H1 (cell line): ENCODE measurements at regions not wholly inside any gene's neighbourhood (a gene's known extent, or its start where the extent isn't known, plus 50 kb on each side); places are given as distances from the start of the nearest gene placed in this dataset.

Source experiments
- CTCF ChIA-PET: fragments of 300-600 bp; sonication (Branson Sonifier 250); formaldehyde crosslinking; loops from one replicate; lab custom pipeline; 2021; ENCODE audit not compliant: partially characterized antibody; lab: Charles Lee
- POLR2A ChIA-PET: fragments of 300-600 bp; sonication (Branson Sonifier 250); formaldehyde crosslinking; loops from one replicate; lab custom pipeline; 2021; ENCODE audit warnings: inconsistent platforms; ENCODE audit not compliant: partially characterized antibody; lab: Charles Lee
- DNase-seq, 2 experiments: peaks; one replicate each; pipeline versions ENCODE4 v3.0.0 to v3.0.0-alpha.2; 2010 to 2022; ENCODE audit warnings: low spot score in 2 of 2, low read depth in 1 of 2, mixed read lengths in 1 of 2
- FAIRE-seq: peaks from 2 replicates; lab custom pipeline; 2011; peaks lifted over from hg19 to GRCh38; lab: Jason Lieb, UNC
- H2AFZ ChIP-seq: 2 replicates; pipeline ENCODE4 v1.8.1; 2012; ENCODE audit warnings: low read length, inconsistent platforms
- H2AK5ac ChIP-seq: 2 replicates; pipeline ENCODE4 v1.6.1; 2013; ENCODE audit warnings: low read depth, low read length
- H2BK120ac ChIP-seq: replicated peaks from 2 replicates; pipeline ENCODE3; 2013; ENCODE audit warnings: low read depth, low read length, inconsistent platforms
- H2BK12ac ChIP-seq: 2 replicates; pipeline ENCODE4 v1.6.1; 2013; ENCODE audit warnings: low read depth, low read length
- H2BK15ac ChIP-seq: 2 replicates; pipeline ENCODE4 v1.6.1; 2013; ENCODE audit warnings: low read length
- H2BK20ac ChIP-seq: 2 replicates; pipeline ENCODE4 v1.6.1; 2013; ENCODE audit warnings: low read length
- H2BK5ac ChIP-seq: 2 replicates; pipeline ENCODE4 v1.6.1; 2013; ENCODE audit warnings: low read depth, low read length
- H3K14ac ChIP-seq: 2 replicates; pipeline ENCODE4 v1.6.1; 2013; ENCODE audit warnings: inconsistent platforms; ENCODE audit not compliant: insufficient read length
- H3K18ac ChIP-seq: 2 replicates; pipeline ENCODE4 v1.6.1; 2013; ENCODE audit warnings: low read length; ENCODE audit errors: extremely low read depth
- H3K23ac ChIP-seq: 2 replicates; pipeline ENCODE4 v1.6.1; 2013; ENCODE audit warnings: inconsistent platforms; ENCODE audit not compliant: insufficient read length
- H3K23me2 ChIP-seq: 2 replicates; pipeline ENCODE4 v1.6.1; 2013; ENCODE audit warnings: low read depth, low read length
- H3K27ac ChIP-seq: 2 replicates; pipeline ENCODE4 v1.6.1; 2011; ENCODE audit warnings: low read depth, low read length, inconsistent platforms
- H3K27me3 ChIP-seq, 4 experiments: replicated peaks in 1 of 4; 1 replicate in 1 of 4; 2 replicates in 3 of 4; pipeline versions ENCODE4 v1.6.1 to v1.8.1; 2011 to 2013; ENCODE audit warnings: low read length in 3 of 4, mild to moderate bottlenecking in 3 of 4, inconsistent platforms in 2 of 4, mixed read lengths in 2 of 4, moderate library complexity in 1 of 4; ENCODE audit not compliant: control insufficient read depth in 3 of 4, insufficient read depth in 3 of 4; ENCODE audit errors: extremely low read depth in 1 of 4
- H3K36me3 ChIP-seq, 4 experiments: 2 replicates each; pipeline versions ENCODE4 v1.6.1 to v1.8.1; 2011 to 2013; ENCODE audit warnings: mild to moderate bottlenecking in 4 of 4, low read length in 3 of 4, moderate library complexity in 2 of 4, control low read depth in 1 of 4, inconsistent platforms in 1 of 4; ENCODE audit not compliant: insufficient read depth in 4 of 4, control insufficient read depth in 2 of 4
- H3K4ac ChIP-seq: replicated peaks from 2 replicates; pipeline ENCODE3; 2013; ENCODE audit warnings: low read length, low read depth, mixed read lengths, inconsistent platforms; ENCODE audit not compliant: insufficient read length
- H3K4me1 ChIP-seq, 4 experiments: replicated peaks in 1 of 4; 1 replicate in 1 of 4; 2 replicates in 3 of 4; pipeline versions ENCODE4 v1.6.1 to v1.8.1; 2011 to 2013; ENCODE audit warnings: low read length in 3 of 4, inconsistent platforms in 2 of 4, mixed read lengths in 1 of 4; ENCODE audit not compliant: insufficient read depth in 4 of 4, control insufficient read depth in 3 of 4
- H3K4me2 ChIP-seq, 2 experiments: 2 replicates each; pipeline versions ENCODE4 v1.6.1 to v1.8.1; 2011 to 2013; ENCODE audit warnings: low read depth in 2 of 2, low read length in 2 of 2, control low read depth in 1 of 2, inconsistent platforms in 1 of 2, mild to moderate bottlenecking in 1 of 2; ENCODE audit not compliant: insufficient read depth in 1 of 2
- H3K4me3 ChIP-seq, 4 experiments: fragments of 200-600, 300-600 bp in 1 of 4; sonication (generic), shearing (Covaris generic), sonication (Bioruptor Twin) in 1 of 4; 2 replicates each; pipeline versions ENCODE4 v1.5.1 to v1.8.1; 2011 to 2016; ENCODE audit warnings: low read length in 4 of 4, low read depth in 3 of 4, control low read depth in 2 of 4, inconsistent platforms in 2 of 4, mild to moderate bottlenecking in 2 of 4, mixed read lengths in 1 of 4, moderate library complexity in 1 of 4; ENCODE audit not compliant: insufficient read depth in 2 of 4; ENCODE audit errors: extremely low read depth in 1 of 4
- H3K56ac ChIP-seq: replicated peaks from 2 replicates; pipeline ENCODE3; 2013; ENCODE audit warnings: low read depth, mild to moderate bottlenecking, mixed read lengths, low read length, inconsistent platforms; ENCODE audit not compliant: insufficient read length
- H3K79me1 ChIP-seq: 2 replicates; pipeline ENCODE4 v1.6.1; 2013; ENCODE audit warnings: low read depth, low read length, control low read depth
- H3K79me2 ChIP-seq, 2 experiments: 2 replicates each; pipeline versions ENCODE4 v1.6.1 to v1.8.1; 2012 to 2013; ENCODE audit warnings: low read length in 2 of 2, mild to moderate bottlenecking in 2 of 2, inconsistent platforms in 1 of 2; ENCODE audit not compliant: insufficient read depth in 2 of 2, control insufficient read depth in 1 of 2
- H3K9ac ChIP-seq, 4 experiments: replicated peaks in 1 of 4; 1 replicate in 1 of 4; 2 replicates in 3 of 4; pipeline versions ENCODE4 v1.6.1 to v1.8.1; 2011 to 2013; ENCODE audit warnings: low read depth in 3 of 4, low read length in 3 of 4, control low read depth in 2 of 4, mild to moderate bottlenecking in 2 of 4, moderate library complexity in 2 of 4, inconsistent platforms in 1 of 4; ENCODE audit errors: extremely low read depth in 1 of 4
- H3K9me3 ChIP-seq, 2 experiments: 2 replicates each; pipeline versions ENCODE4 v1.6.1 to v1.8.1; 2012 to 2013; ENCODE audit warnings: mild to moderate bottlenecking in 2 of 2, moderate library complexity in 2 of 2, control low read depth in 1 of 2, inconsistent platforms in 1 of 2, low read depth in 1 of 2, low read length in 1 of 2, mixed read lengths in 1 of 2; ENCODE audit not compliant: insufficient read depth in 2 of 2
- H4K20me1 ChIP-seq, 2 experiments: replicated peaks in 1 of 2; 2 replicates each; pipeline versions ENCODE3 to v1.8.1; 2011 to 2013; ENCODE audit warnings: inconsistent platforms in 2 of 2, low read length in 2 of 2, mild to moderate bottlenecking in 1 of 2; ENCODE audit not compliant: insufficient read depth in 2 of 2, control insufficient read depth in 1 of 2
- H4K5ac ChIP-seq: 2 replicates; pipeline ENCODE4 v1.6.1; 2013; ENCODE audit warnings: low read length, low read depth, mixed read lengths, inconsistent platforms; ENCODE audit not compliant: insufficient read length
- H4K8ac ChIP-seq: 2 replicates; pipeline ENCODE4 v1.8.0; 2013; ENCODE audit warnings: mild to moderate bottlenecking, moderate library complexity, low read length, inconsistent platforms; ENCODE audit not compliant: insufficient read depth; ENCODE audit errors: extremely low read depth
- H4K91ac ChIP-seq: replicated peaks from 2 replicates; pipeline ENCODE3; 2013; ENCODE audit warnings: low read length, mixed read lengths, inconsistent platforms; ENCODE audit not compliant: insufficient read length
- CEBPB ChIP-seq: IDR thresholded peaks from 2 replicates; pipeline ENCODE4 v1.6.1; 2012; ENCODE audit warnings: low read depth, low read length
- CHD2 ChIP-seq: IDR thresholded peaks from 2 replicates; pipeline ENCODE4 v1.6.1; 2012; ENCODE audit warnings: low read length, improper control_type of control experiment
- MAX ChIP-seq: IDR thresholded peaks from 2 replicates; pipeline ENCODE4 v1.6.1; 2012; ENCODE audit warnings: inconsistent platforms
- RXRA ChIP-seq: IDR thresholded peaks from 2 replicates; pipeline ENCODE4 v1.6.1; 2011; ENCODE audit warnings: low read depth, mild to moderate bottlenecking, low read length, moderate library complexity; ENCODE audit not compliant: insufficient read depth
- SAP30 ChIP-seq: fragments of 300-600 bp; sonication (generic); IDR thresholded peaks from 2 replicates; pipeline ENCODE4 v1.7.1; 2012; ENCODE audit warnings: low read length, moderate library complexity, mild to moderate bottlenecking, inconsistent platforms; ENCODE audit not compliant: insufficient read depth, insufficient replicate concordance
- SIN3A ChIP-seq, 2 experiments: IDR thresholded peaks in 1 of 2; conservative IDR thresholded peaks in 1 of 2; 2 replicates each; pipeline ENCODE4 v1.6.1; 2011 to 2012; ENCODE audit warnings: low read length in 2 of 2, improper control_type of control experiment in 1 of 2, low read depth in 1 of 2, mild to moderate bottlenecking in 1 of 2
- WGBS, 2 experiments: shearing (Covaris generic) in 1 of 2; methylation state at CpG; one replicate each; pipeline versions ENCODE4 v1.1.6 to v1.1.7; 2013 to 2015; ENCODE audit warnings: low lambda C conversion rate in 2 of 2, mixed read lengths in 2 of 2, inconsistent platforms in 1 of 2, low coverage in 1 of 2, missing lambda C conversion rate in 1 of 2; ENCODE audit not compliant: insufficient replicate concordance in 2 of 2, insufficient coverage in 1 of 2, insufficient read length in 1 of 2; ENCODE audit errors: extremely low coverage in 1 of 2, missing lambda C conversion rate in 1 of 2; 5-methylcytosine and 5-hydroxymethylcytosine counted together

DNA sequence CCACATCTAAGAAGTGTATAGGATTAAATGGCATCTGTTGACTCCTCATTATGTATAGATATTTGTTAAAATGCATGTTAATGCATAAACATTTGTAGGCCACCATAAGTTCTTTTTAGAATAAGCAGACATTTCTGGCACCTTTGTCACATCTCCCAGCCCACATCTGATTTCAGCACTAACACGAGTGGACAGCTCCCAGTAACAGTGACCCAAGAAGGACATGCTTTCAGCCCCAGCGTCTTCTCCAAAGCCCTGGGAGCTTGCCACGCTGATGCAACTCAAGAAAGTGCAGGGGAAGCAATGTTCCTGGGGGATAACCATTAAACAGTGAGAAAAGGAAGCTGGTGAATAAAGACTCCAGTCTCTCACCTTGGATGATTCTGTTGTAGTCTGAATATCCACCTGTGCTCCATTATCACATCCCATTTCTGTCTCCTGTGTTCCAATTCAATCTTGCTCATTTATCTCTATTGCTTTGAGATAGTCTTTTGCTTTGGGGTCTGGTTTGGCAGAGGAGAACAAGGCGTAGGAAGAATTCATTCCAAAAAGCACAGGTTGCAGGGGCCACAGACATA is 182.6 kb upstream of the THSD7B start:
- Histone ChIP-seq H3K23me2 (no peaks in the 10 kb centered on the region; the same call in 1 of the 2 replicates), H2BK12ac (no peak overlapping the region), H3K79me2 (no peaks in the 10 kb centered on the region), H2BK5ac (no peak overlapping the region), H4K8ac (no peak overlapping the region), H3K14ac (no peak overlapping the region), H4K5ac (no peak overlapping the region), H3K4ac (no peak overlapping the region), H3K23ac (no peak overlapping the region), H3K4me3 (no peak overlapping the region), H3K9ac (no peak overlapping the region), H3K27me3 (no peaks in the 10 kb centered on the region), H4K20me1 (no peaks in the 10 kb centered on the region), H3K56ac (no peak overlapping the region), H2AFZ (no peak overlapping the region), H3K9me3 (no peaks in the 10 kb centered on the region), H4K91ac (no peak overlapping the region), H2AK5ac (no peak overlapping the region), H3K27ac (no peak overlapping the region), H3K4me2 (no peak overlapping the region), H3K36me3 (no peaks in the 10 kb centered on the region), H3K79me1 (no peaks in the 10 kb centered on the region), H2BK15ac (no peak overlapping the region), H2BK120ac (no peak overlapping the region), H3K4me1 (no peaks in the 10 kb centered on the region), H2BK20ac (no peak overlapping the region), H3K18ac (no peak overlapping the region)
- peak; percentile 39; the same call in 1 of the 2 replicates for TF ChIP-seq CEBPB
- no peak for TF ChIP-seq CHD2
- peak; percentile 44; the same call in 1 of the 2 replicates for TF ChIP-seq MAX
- no peak for TF ChIP-seq SAP30
- TF ChIP-seq RXRA: no peak
- 0 out of 4 replicates have a peak, but pooled peaks of 1 of the 2 experiments have one; percentile 63 for TF ChIP-seq SIN3A (conservative IDR thresholded peaks at IDR 0.05 in 1 of 2, IDR thresholded peaks at IDR 0.05 in 1 of 2; ENCODE audit: low read depth in 1 of 2, low read length in 2 of 2)
- WGBS, 2 experiments: 40% methylated on average over 4 of the region's 4 CpGs; no CpG with 5 or more reads in 1 of the 2 experiments
- DNase-seq: peak in 1 of 2 experiments; percentile 53
- no peak for FAIRE-seq
- ChIA-PET POLR2A (no interaction called here), CTCF (interaction anchor here (1.4 to 1.7 kb wide), 2 partner anchors 9 to 155 kb away, joined by 3 read pairs; no protein-coding TSS in a partner anchor)
